BE2C (cell line): ENCODE measurements at regions not wholly inside any gene's neighbourhood (a gene's known extent, or its start where the extent isn't known, plus 50 kb on each side); places are given as distances from the start of the nearest gene placed in this dataset.

Experiments used
- DNase-seq: peaks from one replicate; pipeline ENCODE4 v3.0.0-alpha.2; 2020
- H3K27me3 ChIP-seq: fragments of 250-450 bp; sonication (Bioruptor Pico); 2 replicates; pipeline ENCODE4 v1.5.1; 2020; ENCODE audit warnings: mild to moderate bottlenecking
- H3K36me3 ChIP-seq: fragments of 250-450 bp; sonication (Bioruptor Pico); 2 replicates; pipeline ENCODE4 v1.5.1; 2020; ENCODE audit warnings: mild to moderate bottlenecking
- H3K4me1 ChIP-seq: fragments of 250-450 bp; sonication (Bioruptor Pico); 2 replicates; pipeline ENCODE4 v1.5.1; 2020
- H3K4me3 ChIP-seq: 2 replicates; pipeline ENCODE4 v1.5.1; 2011; ENCODE audit warnings: low read depth, low read length
- H3K9me3 ChIP-seq: fragments of 250-450 bp; sonication (Bioruptor Pico); 2 replicates; pipeline ENCODE4 v1.5.1; 2020
- CTCF ChIP-seq: IDR thresholded peaks from 2 replicates; pipeline ENCODE4 v1.5.1; 2012; ENCODE audit warnings: mild to moderate bottlenecking, low read depth, low read length

GRCh38 chr11:19306179-19306944 lies 65.6 kb upstream of the E2F8 start:
- Histone ChIP-seq H3K4me1 (no peaks in the 10 kb centered on the region), H3K27me3 (no peaks in the 10 kb centered on the region), H3K36me3 (no peaks in the 10 kb centered on the region), H3K9me3 (no peaks in the 10 kb centered on the region), H3K4me3 (no peak overlapping the region)
- DNase-seq: no peak
- TF ChIP-seq CTCF: no peak

GRCh38 chr11:19301361-19301760 lies 60.6 kb upstream of the E2F8 start:
- no peak overlapping the region for H3K4me3 ChIP-seq
- no peak for TF ChIP-seq CTCF
- no peaks in the 10 kb centered on the region for H3K27me3 ChIP-seq
- no peaks in the 10 kb centered on the region for H3K4me1 ChIP-seq
- DNase-seq: no peak
- no peaks in the 10 kb centered on the region for H3K36me3 ChIP-seq
- H3K9me3 ChIP-seq: no peaks in the 10 kb centered on the region

GRCh38 chr11:19294444-19294843 lies 53.7 kb upstream of the E2F8 start:
- DNase-seq: no peak

DNA sequence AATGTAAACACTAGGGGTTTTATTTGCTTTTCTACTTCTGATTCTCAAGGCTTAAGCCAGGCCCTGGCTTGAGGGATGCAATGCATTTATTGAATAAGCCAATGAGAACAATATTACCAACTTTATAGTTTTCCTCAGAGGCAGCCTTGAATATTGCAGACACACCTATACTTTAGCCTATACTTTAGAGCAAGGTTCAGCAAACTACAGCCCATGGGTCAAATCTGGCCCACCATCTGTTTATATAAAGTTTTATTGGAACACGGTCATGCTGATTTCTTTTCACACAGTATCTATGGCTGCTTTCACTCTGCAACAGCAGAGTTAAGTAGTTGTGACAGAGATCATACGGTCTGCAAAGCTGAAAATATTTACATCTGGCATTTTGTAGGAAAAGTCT lies 50.3 kb upstream of the E2F8 start:
- Histone ChIP-seq H3K4me3 (no peak overlapping the region), H3K27me3 (no peaks in the 10 kb centered on the region), H3K36me3 (no peaks in the 10 kb centered on the region), H3K9me3 (no peaks in the 10 kb centered on the region), H3K4me1 (no peaks in the 10 kb centered on the region)
- TF ChIP-seq CTCF: no peak
- DNase-seq: no peak

More at GRCh38 chr11:19294444-19294843, 53.7 kb upstream of the E2F8 start:
- no peak for TF ChIP-seq CTCF
- Histone ChIP-seq H3K9me3 (no peaks in the 10 kb centered on the region), H3K36me3 (no peaks in the 10 kb centered on the region), H3K4me1 (no peaks in the 10 kb centered on the region), H3K4me3 (no peak overlapping the region), H3K27me3 (no peaks in the 10 kb centered on the region)
